Osteocyte (in vitro differentiated cells): ENCODE measurements at regions not wholly inside any gene's neighbourhood (a gene's known extent, or its start where the extent isn't known, plus 50 kb on each side); places are given as distances from the start of the nearest gene placed in this dataset.

Source experiments
- DNase-seq: peaks from one replicate; pipeline ENCODE4 v3.0.0; 2021; ENCODE audit warnings: mixed read lengths; ENCODE audit not compliant: unreplicated experiment; ENCODE audit errors: extremely low spot score
- H3K27ac Mint-ChIP-seq: one replicate; pipeline ENCODE4 v1.8.0; 2021; ENCODE audit warnings: mild to moderate bottlenecking, mixed read lengths; ENCODE audit not compliant: unreplicated experiment
- H3K27me3 Mint-ChIP-seq: one replicate; pipeline ENCODE4 v1.8.0; 2021; ENCODE audit warnings: mixed read lengths; ENCODE audit not compliant: unreplicated experiment
- H3K36me3 Mint-ChIP-seq: one replicate; pipeline ENCODE4 v1.8.0; 2021; ENCODE audit warnings: mixed read lengths; ENCODE audit not compliant: unreplicated experiment
- H3K4me1 Mint-ChIP-seq: one replicate; pipeline ENCODE4 v1.8.0; 2021; ENCODE audit warnings: mixed read lengths; ENCODE audit not compliant: unreplicated experiment
- H3K4me3 Mint-ChIP-seq: one replicate; pipeline ENCODE4 v1.8.0; 2021; ENCODE audit warnings: mild to moderate bottlenecking, moderate library complexity, mixed read lengths; ENCODE audit not compliant: unreplicated experiment
- H3K9me3 Mint-ChIP-seq: one replicate; pipeline ENCODE4 v1.8.0; 2021; ENCODE audit warnings: mixed read lengths; ENCODE audit not compliant: unreplicated experiment
- CTCF ChIP-seq: fragments of 200-600 bp; sonication (generic); IDR thresholded peaks from 2 replicates; pipeline ENCODE4 v1.5.0; 2021; ENCODE audit warnings: antibody characterized with exemption, mild to moderate bottlenecking, moderate library complexity

GRCh38 chr1:68361346-68361910 lies 88.3 kb downstream of the RPE65 start:
- Mint-ChIP-seq H3K9me3 (no peaks in the 10 kb centered on the region), H3K4me1 (peaks cover 3% of the 10 kb centered on the region), H3K27me3 (no peaks in the 10 kb centered on the region), H3K4me3 (no peak overlapping the region), H3K27ac (no peak overlapping the region), H3K36me3 (no peaks in the 10 kb centered on the region)
- TF ChIP-seq CTCF = no peak
- no peak for DNase-seq

- Mint-ChIP-seq H3K9me3 (no peaks in the 10 kb centered on the region), H3K36me3 (no peaks in the 10 kb centered on the region), H3K4me1 (peaks cover 3% of the 10 kb centered on the region), H3K4me3 (no peak overlapping the region), H3K27me3 (no peaks in the 10 kb centered on the region), H3K27ac (no peak overlapping the region)
- TF ChIP-seq CTCF = no peak
- no peak for DNase-seq
Observed at GRCh38 chr1:68359045-68359444, 90.7 kb downstream of the RPE65 start.

- TF ChIP-seq CTCF = no peak
- H3K4me1 Mint-ChIP-seq = peaks cover 3% of the 10 kb centered on the region
- H3K27ac Mint-ChIP-seq = no peak overlapping the region
- no peaks in the 10 kb centered on the region for H3K9me3 Mint-ChIP-seq
- no peak overlapping the region for H3K4me3 Mint-ChIP-seq
- no peaks in the 10 kb centered on the region for H3K27me3 Mint-ChIP-seq
- no peaks in the 10 kb centered on the region for H3K36me3 Mint-ChIP-seq
- no peak for DNase-seq
Observed at GRCh38 chr1:68358439-68358838, 91.3 kb downstream of the RPE65 start.

- Mint-ChIP-seq H3K4me3 (no peak overlapping the region), H3K27ac (no peak overlapping the region), H3K9me3 (no peaks in the 10 kb centered on the region), H3K4me1 (peaks cover 5% of the 10 kb centered on the region), H3K36me3 (no peaks in the 10 kb centered on the region), H3K27me3 (no peaks in the 10 kb centered on the region)
- no peak for TF ChIP-seq CTCF
- DNase-seq = no peak
Observed at GRCh38 chr1:68355614-68356013, 94.1 kb downstream of the RPE65 start.

- Mint-ChIP-seq H3K9me3 (no peaks in the 10 kb centered on the region), H3K4me1 (peaks cover 2% of the 10 kb centered on the region), H3K27ac (no peak overlapping the region), H3K4me3 (no peak overlapping the region), H3K36me3 (no peaks in the 10 kb centered on the region), H3K27me3 (no peaks in the 10 kb centered on the region)
- DNase-seq = no peak
- no peak for TF ChIP-seq CTCF
Observed at GRCh38 chr1:68352202-68352601, 97.6 kb downstream of the RPE65 start.
